Activated naive CD4-positive, alpha-beta T cell treated with anti-CD3 and anti-CD28 coated beads, Interleukin-2, amount 50 U/mL, for 24 hours (primary cell): ENCODE measurements at regions not wholly inside any gene's neighbourhood (a gene's known extent, or its start where the extent isn't known, plus 50 kb on each side); places are given as distances from the start of the nearest gene placed in this dataset.
"Not testable (repeated sequence)": the region's sequence is repeated elsewhere in the genome, so short reads cannot be mapped to it uniquely, and the experiment has no call there.

Source experiments
- H3K27ac Mint-ChIP-seq: one replicate; pipeline ENCODE4 v1.8.0; 2021; ENCODE audit warnings: mild to moderate bottlenecking, mixed read lengths
- H3K27me3 Mint-ChIP-seq: one replicate; pipeline ENCODE4 v1.8.0; 2021; ENCODE audit warnings: mixed read lengths
- H3K36me3 Mint-ChIP-seq: one replicate; pipeline ENCODE4 v1.8.0; 2021; ENCODE audit warnings: mixed read lengths
- H3K4me1 Mint-ChIP-seq: one replicate; pipeline ENCODE4 v1.8.0; 2021; ENCODE audit warnings: mixed read lengths
- H3K4me3 Mint-ChIP-seq: one replicate; pipeline ENCODE4 v1.8.0; 2021; ENCODE audit warnings: mild to moderate bottlenecking, mixed read lengths
- H3K9me3 Mint-ChIP-seq: one replicate; pipeline ENCODE4 v1.8.0; 2021; ENCODE audit warnings: mixed read lengths

DNA sequence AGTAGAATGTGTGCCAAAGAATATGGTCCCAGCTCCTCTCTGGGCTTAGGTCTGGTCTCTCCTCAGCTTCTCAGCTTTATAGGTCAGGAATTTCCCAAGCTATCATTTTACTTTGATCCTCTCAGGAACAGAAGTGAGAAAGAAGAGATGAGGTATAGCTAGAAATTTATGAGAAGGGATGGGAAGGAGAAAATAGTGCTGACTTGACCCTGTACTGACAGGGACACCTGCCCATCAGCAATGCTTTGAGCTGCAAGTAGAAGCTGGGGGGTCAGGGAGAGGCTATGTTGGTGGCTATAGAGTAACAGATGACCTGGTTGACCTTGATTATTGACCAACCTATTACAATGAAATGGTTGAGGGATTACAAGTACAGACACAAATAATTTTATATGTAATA, 75.0 kb downstream of the XCL2 start:
- Mint-ChIP-seq H3K4me3 (no peak overlapping the region), H3K4me1 (peaks cover 62% of the 10 kb centered on the region), H3K36me3 (peaks cover 3% of the 10 kb centered on the region), H3K9me3 (peaks cover under 1% of the 10 kb centered on the region), H3K27me3 (no peaks in the 10 kb centered on the region), H3K27ac (no peak overlapping the region)

- H3K36me3 Mint-ChIP-seq, result peaks cover 4% of the 10 kb centered on the region
- H3K4me3 Mint-ChIP-seq, result peak overlapping the region; percentile 5
- no peak overlapping the region for H3K27ac Mint-ChIP-seq
- peaks cover 7% of the 10 kb centered on the region for H3K9me3 Mint-ChIP-seq
- H3K27me3 Mint-ChIP-seq, result no peaks in the 10 kb centered on the region
- H3K4me1 Mint-ChIP-seq, result peaks cover 62% of the 10 kb centered on the region
Measured at GRCh38 chr1:168468042-168468809, 75.6 kb downstream of the XCL2 start.

GRCh38 chr1:168467452-168467851, 76.3 kb downstream of the XCL2 start:
- peaks cover 62% of the 10 kb centered on the region for H3K4me1 Mint-ChIP-seq
- peak overlapping the region; percentile 5 for H3K4me3 Mint-ChIP-seq
- peaks cover 4% of the 10 kb centered on the region for H3K36me3 Mint-ChIP-seq
- peaks cover 7% of the 10 kb centered on the region for H3K9me3 Mint-ChIP-seq
- peak overlapping the region; percentile 7 for H3K27ac Mint-ChIP-seq
- no peaks in the 10 kb centered on the region for H3K27me3 Mint-ChIP-seq

GRCh38 chr1:168466714-168467131, 77.1 kb downstream of the XCL2 start:
- Mint-ChIP-seq H3K27ac (no peak overlapping the region), H3K27me3 (no peaks in the 10 kb centered on the region), H3K4me3 (peak overlapping the region; percentile 11), H3K36me3 (peaks cover 6% of the 10 kb centered on the region), H3K9me3 (peaks cover 13% of the 10 kb centered on the region), H3K4me1 (peaks cover 62% of the 10 kb centered on the region)

DNA sequence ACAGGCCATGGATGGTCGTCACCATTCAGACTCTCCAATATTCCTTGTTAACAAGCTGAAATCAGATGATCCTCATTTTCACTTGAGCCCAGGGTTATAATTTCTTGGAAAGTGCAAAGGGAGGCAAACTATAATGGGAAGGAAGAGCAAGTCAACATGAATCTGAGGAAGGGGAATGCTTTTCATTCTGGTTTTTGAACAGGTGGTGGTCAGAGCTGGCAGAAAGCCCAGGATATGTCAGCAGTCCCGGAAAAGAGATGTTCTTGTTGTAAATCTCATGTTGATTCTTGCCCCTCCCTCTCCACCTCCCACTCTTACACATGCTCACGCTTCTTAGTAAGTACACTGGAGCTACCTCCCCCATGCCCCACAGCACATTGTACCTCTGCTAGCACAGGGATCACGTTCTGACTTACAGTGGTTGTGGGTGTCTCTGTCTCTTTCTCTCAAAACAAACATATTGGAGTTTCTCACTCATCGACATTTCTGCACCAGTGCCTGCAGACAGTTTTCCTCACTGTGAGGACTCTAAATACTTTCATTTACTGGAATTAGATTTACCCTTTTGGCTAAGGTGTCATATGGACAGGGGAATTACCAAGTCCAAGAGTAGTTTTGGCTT, 77.6 kb downstream of the XCL2 start:
- Mint-ChIP-seq H3K9me3 (peaks cover 18% of the 10 kb centered on the region), H3K36me3 (peaks cover 11% of the 10 kb centered on the region), H3K4me1 (peaks cover 61% of the 10 kb centered on the region), H3K27me3 (no peaks in the 10 kb centered on the region), H3K27ac (no peak overlapping the region), H3K4me3 (no peak overlapping the region)

DNA sequence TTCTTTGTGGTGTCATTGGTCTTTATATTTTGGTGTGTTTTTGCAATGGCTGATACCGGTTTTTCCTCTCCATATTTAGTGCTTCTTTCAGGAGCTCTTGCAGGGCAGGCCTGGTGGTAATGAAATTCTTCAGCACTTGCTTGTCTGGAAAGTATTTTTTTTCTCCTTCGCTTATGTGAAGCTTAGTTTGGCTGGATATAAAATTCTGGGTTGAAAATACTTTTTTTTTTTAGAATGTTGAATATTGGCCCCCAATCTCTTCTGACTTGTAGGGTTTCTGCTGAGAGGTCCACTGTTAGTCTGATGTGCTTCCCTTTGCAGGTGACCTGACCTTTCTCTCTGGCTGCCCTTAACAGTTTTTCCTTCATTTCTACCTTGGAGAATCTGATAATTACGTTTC, 82.7 kb downstream of the XCL2 start:
- H3K27ac Mint-ChIP-seq, H3K4me3 Mint-ChIP-seq, H3K27me3 Mint-ChIP-seq: not testable (repeated sequence)
- peaks cover 31% of the 10 kb centered on the region for H3K4me1 Mint-ChIP-seq
- peaks cover 11% of the 10 kb centered on the region for H3K36me3 Mint-ChIP-seq
- peaks cover 29% of the 10 kb centered on the region for H3K9me3 Mint-ChIP-seq

- peaks cover 21% of the 10 kb centered on the region for H3K9me3 Mint-ChIP-seq
- H3K36me3 Mint-ChIP-seq, H3K27ac Mint-ChIP-seq, H3K27me3 Mint-ChIP-seq, H3K4me3 Mint-ChIP-seq: not testable (repeated sequence)
- H3K4me1 Mint-ChIP-seq, result peaks cover 21% of the 10 kb centered on the region
Measured at GRCh38 chr1:168457296-168457695, 86.5 kb downstream of the XCL2 start.

GRCh38 chr1:168455764-168456163, 88.0 kb downstream of the XCL2 start:
- Mint-ChIP-seq H3K36me3 (peaks cover 3% of the 10 kb centered on the region), H3K27me3 (no peaks in the 10 kb centered on the region), H3K27ac (no peak overlapping the region), H3K4me1 (peaks cover 27% of the 10 kb centered on the region), H3K9me3 (peaks cover 15% of the 10 kb centered on the region), H3K4me3 (no peak overlapping the region)

- Mint-ChIP-seq H3K9me3 (peaks cover 15% of the 10 kb centered on the region), H3K27me3 (no peaks in the 10 kb centered on the region), H3K36me3 (peaks cover 3% of the 10 kb centered on the region), H3K4me3 (no peak overlapping the region), H3K4me1 (peaks cover 27% of the 10 kb centered on the region), H3K27ac (no peak overlapping the region)
Measured at GRCh38 chr1:168454211-168454815, 89.5 kb downstream of the XCL2 start.

DNA sequence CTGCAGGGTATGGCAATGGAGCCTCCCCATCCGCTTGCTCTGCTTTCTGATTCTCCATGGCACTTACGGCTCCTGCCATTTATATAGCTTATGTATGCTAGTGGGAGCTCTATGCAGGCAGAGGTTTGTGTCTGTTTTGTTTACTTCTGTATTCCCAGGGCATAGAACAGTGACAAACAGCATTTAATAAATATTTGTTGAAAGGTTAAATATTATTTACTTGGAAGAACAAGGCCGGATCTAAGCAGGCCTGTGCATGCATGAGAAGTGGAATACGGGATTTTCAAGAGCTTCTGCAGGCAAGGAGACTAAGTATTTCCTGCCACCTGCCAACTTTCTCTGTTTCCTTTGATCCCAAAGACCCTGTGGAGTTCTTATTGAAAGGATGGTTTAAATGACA, 90.7 kb downstream of the XCL2 start:
- H3K27me3 Mint-ChIP-seq, result no peaks in the 10 kb centered on the region
- peaks cover 3% of the 10 kb centered on the region for H3K36me3 Mint-ChIP-seq
- H3K4me3 Mint-ChIP-seq, result no peak overlapping the region
- no peak overlapping the region for H3K27ac Mint-ChIP-seq
- peaks cover 21% of the 10 kb centered on the region for H3K4me1 Mint-ChIP-seq
- H3K9me3 Mint-ChIP-seq, result peaks cover 7% of the 10 kb centered on the region

DNA sequence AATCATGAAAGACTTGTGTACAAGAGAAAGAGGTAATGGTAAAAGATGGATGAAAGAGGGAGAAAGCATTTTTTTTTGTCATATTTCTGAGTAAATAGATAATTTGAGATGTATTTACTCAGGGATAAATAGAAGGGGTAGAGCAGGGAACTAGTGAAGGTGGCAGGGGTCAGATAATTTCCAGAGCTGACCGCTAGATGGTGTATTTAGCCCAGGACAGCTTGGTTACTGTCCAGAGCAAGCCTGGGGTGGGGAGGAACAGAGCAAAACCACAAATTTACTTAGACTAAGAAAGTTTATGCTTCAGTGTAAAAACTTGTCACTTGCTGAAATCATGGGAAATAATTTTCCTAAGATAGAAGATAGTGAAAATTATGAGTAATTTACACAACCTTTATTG, 91.5 kb downstream of the XCL2 start:
- no peak overlapping the region for H3K4me3 Mint-ChIP-seq
- no peak overlapping the region for H3K27ac Mint-ChIP-seq

GRCh38 chr1:168447871-168448270, 95.9 kb downstream of the XCL2 start:
- no peak overlapping the region for H3K4me3 Mint-ChIP-seq
- H3K9me3 Mint-ChIP-seq, result peaks cover 4% of the 10 kb centered on the region
- H3K27me3 Mint-ChIP-seq, result no peaks in the 10 kb centered on the region
- H3K27ac Mint-ChIP-seq, result no peak overlapping the region
- H3K36me3 Mint-ChIP-seq, result peaks cover 3% of the 10 kb centered on the region
- H3K4me1 Mint-ChIP-seq, result peaks cover 49% of the 10 kb centered on the region

More for the DNA sequence above, 91.5 kb downstream of the XCL2 start:
- peaks cover 4% of the 10 kb centered on the region for H3K9me3 Mint-ChIP-seq
- H3K4me1 Mint-ChIP-seq, result peaks cover 14% of the 10 kb centered on the region
- peaks cover 3% of the 10 kb centered on the region for H3K36me3 Mint-ChIP-seq
- H3K27me3 Mint-ChIP-seq, result no peaks in the 10 kb centered on the region

GRCh38 chr1:168446081-168446480, 97.7 kb downstream of the XCL2 start:
- H3K27ac Mint-ChIP-seq, result no peak overlapping the region
- peaks cover 50% of the 10 kb centered on the region for H3K4me1 Mint-ChIP-seq
- no peak overlapping the region for H3K4me3 Mint-ChIP-seq
- H3K27me3 Mint-ChIP-seq, result no peaks in the 10 kb centered on the region
- no peaks in the 10 kb centered on the region for H3K36me3 Mint-ChIP-seq
- no peaks in the 10 kb centered on the region for H3K9me3 Mint-ChIP-seq

DNA sequence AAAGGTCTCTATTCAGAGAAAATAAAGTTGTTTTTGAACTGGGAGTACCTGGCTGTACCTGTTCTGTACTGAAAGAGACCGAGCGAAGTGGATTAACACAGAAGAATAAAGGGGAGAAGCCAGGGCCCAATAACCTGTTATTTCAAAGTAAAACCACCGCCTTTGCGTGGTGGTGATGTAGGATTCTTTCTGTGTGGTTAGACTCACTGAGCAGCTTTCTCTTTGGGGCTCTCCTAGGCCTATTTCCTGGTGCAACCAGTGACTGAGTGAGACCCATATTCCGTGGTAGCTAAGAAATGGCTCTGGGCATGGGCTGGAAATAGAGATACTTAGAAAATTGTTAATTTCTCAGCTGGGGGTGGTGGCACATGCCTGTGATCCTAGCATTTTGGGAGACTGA, 99.9 kb downstream of the XCL2 start:
- Mint-ChIP-seq H3K27me3 (no peaks in the 10 kb centered on the region), H3K27ac (peak overlapping the region; percentile 88), H3K4me1 (peaks cover 72% of the 10 kb centered on the region), H3K9me3 (no peaks in the 10 kb centered on the region), H3K4me3 (peak overlapping the region; percentile 60), H3K36me3 (no peaks in the 10 kb centered on the region)

DNA sequence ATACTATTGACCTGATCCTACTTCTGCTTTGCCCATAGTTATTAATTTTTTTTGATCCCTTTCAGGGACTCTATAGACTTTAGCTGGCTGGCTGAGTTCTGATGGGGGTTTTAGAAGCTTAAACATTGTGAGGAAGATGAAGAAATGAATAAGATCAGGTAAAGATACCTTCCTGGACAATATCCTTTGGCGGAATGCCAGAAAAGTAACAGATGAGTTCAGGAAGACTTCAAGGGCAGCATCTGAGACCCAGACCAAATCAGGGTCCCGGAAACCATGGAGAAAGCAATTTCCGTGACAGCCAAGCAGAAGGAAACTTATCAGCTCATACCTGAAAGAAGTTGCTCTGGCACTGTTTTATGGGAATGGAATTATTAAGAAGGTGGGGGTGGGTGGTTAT, 100.4 kb downstream of the XCL2 start:
- no peaks in the 10 kb centered on the region for H3K9me3 Mint-ChIP-seq
- H3K4me3 Mint-ChIP-seq, result no peak overlapping the region
- no peaks in the 10 kb centered on the region for H3K27me3 Mint-ChIP-seq
- peaks cover 74% of the 10 kb centered on the region for H3K4me1 Mint-ChIP-seq
- H3K27ac Mint-ChIP-seq, result peak overlapping the region; percentile 88
- H3K36me3 Mint-ChIP-seq, result no peaks in the 10 kb centered on the region

GRCh38 chr1:168442931-168443330, 100.9 kb downstream of the XCL2 start:
- peaks cover 74% of the 10 kb centered on the region for H3K4me1 Mint-ChIP-seq
- no peaks in the 10 kb centered on the region for H3K27me3 Mint-ChIP-seq
- H3K4me3 Mint-ChIP-seq, result no peak overlapping the region
- no peaks in the 10 kb centered on the region for H3K9me3 Mint-ChIP-seq
- peak overlapping the region; percentile 23 for H3K27ac Mint-ChIP-seq
- no peaks in the 10 kb centered on the region for H3K36me3 Mint-ChIP-seq
